ENCODE measurements at regions not wholly inside any gene's neighbourhood (a gene's known extent, or its start where the extent isn't known, plus 50 kb on each side); places are given as distances from the start of the nearest gene placed in this dataset.
"Not testable (repeated sequence)": the region's sequence is repeated elsewhere in the genome, so short reads cannot be mapped to it uniquely, and the experiment has no call there.

GRCh38 chr21:8194042-8194441 is 2327.3 kb upstream of the TPTE start:
- DNase-seq (ENCODE audit: missing footprints); intact Hi-C loops (cut with DNase I): not testable (repeated sequence)
- ATAC-seq, result peak; percentile 68

- ATAC-seq, result peak; percentile 67
- DNase-seq (ENCODE audit: missing footprints); intact Hi-C loops (cut with DNase I): not testable (repeated sequence)
Observed at GRCh38 chr21:8197377-8198027, 2323.9 kb upstream of the TPTE start.

DNA sequence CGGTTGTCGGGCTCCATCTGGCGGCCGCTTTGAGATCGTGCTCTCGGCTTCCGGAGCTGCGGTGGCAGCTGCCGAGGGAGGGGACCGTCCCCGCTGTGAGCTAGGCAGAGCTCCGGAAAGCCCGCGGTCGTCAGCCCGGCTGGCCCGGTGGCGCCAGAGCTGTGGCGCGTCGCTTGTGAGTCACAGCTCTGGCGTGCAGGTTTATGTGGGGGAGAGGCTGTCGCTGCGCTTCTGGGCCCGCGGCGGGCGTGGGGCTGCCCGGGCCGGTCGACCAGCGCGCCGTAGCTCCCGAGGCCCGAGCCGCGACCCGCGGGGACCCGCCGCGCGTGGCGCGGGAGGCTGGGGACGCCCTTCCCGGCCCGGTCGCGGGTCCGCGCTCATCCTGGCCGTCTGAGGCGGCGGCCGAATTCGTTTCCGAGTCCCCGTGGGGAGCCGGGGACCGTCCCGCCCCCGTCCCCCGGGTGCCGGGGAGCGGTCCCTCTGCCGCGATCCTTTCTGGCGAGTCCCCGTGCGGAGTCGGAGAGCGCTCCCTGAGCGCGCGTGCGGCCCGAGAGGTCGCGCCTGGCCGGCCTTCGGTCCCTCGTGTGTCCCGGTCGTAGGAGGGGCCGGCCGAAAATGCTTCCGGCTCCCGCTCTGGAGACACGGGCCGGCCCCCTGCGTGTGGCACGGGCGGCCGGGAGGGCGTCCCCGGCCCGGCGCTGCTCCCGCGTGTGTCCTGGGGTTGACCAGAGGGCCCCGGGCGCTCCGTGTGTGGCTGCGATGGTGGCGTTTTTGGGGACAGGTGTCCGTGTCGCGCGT is 2316.1 kb upstream of the TPTE start:
- intact Hi-C loops (cut with DNase I); DNase-seq (ENCODE audit: missing footprints): not testable (repeated sequence)
- ATAC-seq, result peak; percentile 100

DNA sequence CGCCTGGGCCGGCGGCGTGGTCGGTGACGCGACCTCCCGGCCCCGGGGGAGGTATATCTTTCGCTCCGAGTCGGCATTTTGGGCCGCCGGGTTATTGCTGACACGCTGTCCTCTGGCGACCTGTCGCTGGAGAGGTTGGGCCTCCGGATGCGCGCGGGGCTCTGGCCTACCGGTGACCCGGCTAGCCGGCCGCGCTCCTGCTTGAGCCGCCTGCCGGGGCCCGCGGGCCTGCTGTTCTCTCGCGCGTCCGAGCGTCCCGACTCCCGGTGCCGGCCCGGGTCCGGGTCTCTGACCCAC is 2315.5 kb upstream of the TPTE start:
- intact Hi-C loops (cut with DNase I); DNase-seq (ENCODE audit: missing footprints): not testable (repeated sequence)
- peak; percentile 37 for ATAC-seq

DNA sequence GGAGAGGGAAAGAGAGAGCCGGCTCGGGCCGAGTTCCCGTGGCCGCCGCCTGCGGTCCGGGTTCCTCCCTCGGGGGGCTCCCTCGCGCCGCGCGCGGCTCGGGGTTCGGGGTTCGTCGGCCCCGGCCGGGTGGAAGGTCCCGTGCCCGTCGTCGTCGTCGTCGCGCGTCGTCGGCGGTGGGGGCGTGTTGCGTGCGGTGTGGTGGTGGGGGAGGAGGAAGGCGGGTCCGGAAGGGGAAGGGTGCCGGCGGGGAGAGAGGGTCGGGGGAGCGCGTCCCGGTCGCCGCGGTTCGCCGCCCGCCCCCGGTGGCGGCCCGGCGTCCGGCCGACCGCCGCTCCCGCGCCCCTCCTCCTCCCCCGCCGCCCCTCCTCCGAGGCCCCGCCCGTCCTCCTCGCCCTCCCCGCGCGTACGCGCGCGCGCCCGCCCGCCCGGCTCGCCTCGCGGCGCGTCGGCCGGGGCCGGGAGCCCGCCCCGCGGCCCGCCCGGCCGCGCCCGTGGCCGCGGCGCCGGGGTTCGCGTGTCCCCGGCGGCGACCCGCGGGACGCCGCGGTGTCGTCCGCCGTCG is 2308.3 kb upstream of the TPTE start:
- intact Hi-C loops (cut with DNase I); ATAC-seq: not testable (repeated sequence)
- DNase-seq (ENCODE audit: missing footprints), result peak; percentile 67

- intact Hi-C loops (cut with DNase I); DNase-seq (ENCODE audit: missing footprints); ATAC-seq: not testable (repeated sequence)
Observed at GRCh38 chr21:8214539-8214938, 2306.8 kb upstream of the TPTE start.

DNA sequence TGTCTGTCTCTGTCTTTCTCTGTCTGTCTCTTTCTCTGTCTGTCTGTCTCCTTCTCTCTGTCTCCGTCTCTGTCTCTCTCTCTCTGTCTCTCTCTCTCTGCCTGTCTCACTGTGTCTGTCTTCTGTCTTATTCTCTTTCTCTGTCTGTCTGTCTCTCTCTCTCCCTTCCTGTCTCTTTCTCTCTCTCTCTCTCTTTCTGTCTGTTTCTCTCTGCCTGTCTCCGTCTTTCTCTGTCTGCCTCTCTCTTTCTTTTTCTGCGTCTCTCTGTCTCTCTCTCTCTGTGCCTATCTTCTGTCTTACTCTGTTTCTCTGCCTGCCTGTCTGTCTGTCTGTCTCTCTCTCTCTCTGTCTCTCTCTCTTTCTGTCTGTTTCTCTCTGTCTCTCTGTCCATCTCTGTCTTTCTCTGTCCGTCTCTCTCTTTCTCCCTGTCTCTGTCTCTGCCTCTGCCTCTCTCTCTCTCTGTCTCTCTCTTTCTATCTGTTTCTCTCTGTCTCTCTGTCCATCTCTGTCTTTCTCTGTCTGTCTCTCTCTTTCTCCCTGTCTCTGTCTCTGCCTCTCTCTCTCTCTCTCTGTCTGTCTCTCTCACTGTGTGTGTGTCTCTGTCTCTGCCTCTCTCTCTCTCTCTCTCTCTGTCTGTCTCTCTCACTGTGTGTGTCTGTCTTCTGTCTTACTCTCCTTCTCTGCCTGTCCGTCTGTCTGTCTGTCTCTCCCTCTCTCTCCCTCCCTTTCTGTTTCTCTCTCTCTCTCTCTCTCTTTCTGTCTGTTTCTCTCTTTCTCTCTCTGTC is 2291.8 kb upstream of the TPTE start:
- DNase-seq (ENCODE audit: missing footprints); intact Hi-C loops (cut with DNase I): not testable (repeated sequence)
- ATAC-seq, result peak; percentile 46

GRCh38 chr21:8231252-8231651 is 2290.1 kb upstream of the TPTE start:
- DNase-seq (ENCODE audit: missing footprints); ATAC-seq; intact Hi-C loops (cut with DNase I): not testable (repeated sequence)

DNA sequence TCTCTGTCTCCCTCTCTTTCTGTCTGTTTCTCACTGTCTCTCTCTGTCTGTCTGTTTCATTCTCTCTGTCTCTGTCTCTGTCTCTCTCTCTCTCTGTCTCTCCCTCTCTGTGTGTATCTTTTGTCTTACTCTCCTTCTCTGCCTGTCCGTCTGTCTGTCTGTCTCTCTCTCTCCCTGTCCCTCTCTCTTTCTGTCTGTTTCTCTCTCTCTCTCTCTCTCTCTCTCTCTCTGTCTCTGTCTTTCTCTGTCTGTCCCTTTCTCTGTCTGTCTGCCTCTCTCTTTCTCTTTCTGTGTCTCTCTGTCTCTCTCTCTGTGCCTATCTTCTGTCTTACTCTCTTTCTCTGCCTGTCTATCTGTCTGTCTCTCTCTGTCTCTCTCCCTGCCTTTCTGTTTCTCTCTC is 2288.4 kb upstream of the TPTE start:
- ATAC-seq; DNase-seq (ENCODE audit: missing footprints); intact Hi-C loops (cut with DNase I): not testable (repeated sequence)

- DNase-seq (ENCODE audit: missing footprints); intact Hi-C loops (cut with DNase I); ATAC-seq: not testable (repeated sequence)
Observed at GRCh38 chr21:8234059-8234458, 2287.3 kb upstream of the TPTE start.

DNA sequence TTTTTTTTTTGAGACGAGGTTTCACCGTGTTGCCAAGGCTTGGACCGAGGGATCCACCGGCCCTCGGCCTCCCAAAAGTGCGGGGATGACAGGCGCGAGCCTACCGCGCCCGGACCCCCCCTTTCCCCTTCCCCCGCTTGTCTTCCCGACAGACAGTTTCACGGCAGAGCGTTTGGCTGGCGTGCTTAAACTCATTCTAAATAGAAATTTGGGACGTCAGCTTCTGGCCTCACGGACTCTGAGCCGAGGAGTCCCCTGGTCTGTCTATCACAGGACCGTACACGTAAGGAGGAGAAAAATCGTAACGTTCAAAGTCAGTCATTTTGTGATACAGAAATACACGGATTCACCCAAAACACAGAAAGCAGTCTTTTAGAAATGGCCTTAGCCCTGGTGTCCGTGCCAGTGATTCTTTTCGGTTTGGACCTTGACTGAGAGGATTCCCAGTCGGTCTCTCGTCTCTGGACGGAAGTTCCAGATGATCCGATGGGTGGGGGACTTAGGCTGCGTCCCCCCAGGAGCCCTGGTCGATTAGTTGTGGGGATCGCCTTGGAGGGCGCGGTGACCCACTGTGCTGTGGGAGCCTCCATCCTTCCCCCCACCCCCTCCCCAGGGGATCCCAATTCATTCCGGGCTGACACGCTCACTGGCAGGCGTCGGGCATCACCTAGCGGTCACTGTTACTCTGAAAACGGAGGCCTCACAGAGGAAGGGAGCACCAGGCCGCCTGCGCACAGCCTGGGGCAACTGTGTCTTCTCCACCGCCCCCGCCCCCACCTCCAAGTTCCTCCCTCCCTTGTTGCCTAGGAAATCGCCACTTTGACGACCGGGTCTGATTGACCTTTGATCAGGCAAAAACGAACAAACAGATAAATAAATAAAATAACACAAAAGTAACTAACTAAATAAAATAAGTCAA is 2276.4 kb upstream of the TPTE start:
- intact Hi-C loops (cut with DNase I); DNase-seq (ENCODE audit: missing footprints): not testable (repeated sequence)
- peak; percentile 78 for ATAC-seq

- DNase-seq (ENCODE audit: missing footprints); intact Hi-C loops (cut with DNase I): not testable (repeated sequence)
- ATAC-seq, result peak; percentile 87
Observed at GRCh38 chr21:8245642-8246402, 2275.6 kb upstream of the TPTE start.

DNA sequence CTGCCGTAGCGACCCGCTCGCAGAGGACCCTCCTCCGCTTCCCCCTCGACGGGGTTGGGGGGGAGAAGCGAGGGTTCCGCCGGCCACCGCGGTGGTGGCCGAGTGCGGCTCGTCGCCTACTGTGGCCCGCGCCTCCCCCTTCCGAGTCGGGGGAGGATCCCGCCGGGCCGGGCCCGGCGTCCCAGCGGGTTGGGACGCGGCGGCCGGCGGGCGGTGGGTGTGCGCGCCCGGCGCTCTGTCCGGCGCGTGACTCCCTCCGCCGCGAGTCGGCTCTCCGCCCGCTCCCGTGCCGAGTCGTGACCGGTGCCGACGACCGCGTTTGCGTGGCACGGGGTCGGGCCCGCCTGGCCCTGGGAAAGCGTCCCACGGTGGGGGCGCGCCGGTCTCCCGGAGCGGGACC is 2269.7 kb upstream of the TPTE start:
- DNase-seq (ENCODE audit: missing footprints); intact Hi-C loops (cut with DNase I); ATAC-seq: not testable (repeated sequence)

- intact Hi-C loops (cut with DNase I); ATAC-seq; DNase-seq (ENCODE audit: missing footprints): not testable (repeated sequence)
Observed at GRCh38 chr21:8255094-8255493, 2266.3 kb upstream of the TPTE start.

- ATAC-seq; intact Hi-C loops (cut with DNase I); DNase-seq (ENCODE audit: missing footprints): not testable (repeated sequence)
Observed at GRCh38 chr21:8257083-8257799, 2264.1 kb upstream of the TPTE start.

GRCh38 chr21:8260065-8260627 is 2261.2 kb upstream of the TPTE start:
- DNase-seq (ENCODE audit: missing footprints); ATAC-seq; intact Hi-C loops (cut with DNase I): not testable (repeated sequence)
